SJSA1 (cell line): ENCODE measurements at regions not wholly inside any gene's neighbourhood (a gene's known extent, or its start where the extent isn't known, plus 50 kb on each side); places are given as distances from the start of the nearest gene placed in this dataset.

Source experiments
- DNase-seq, 2 experiments: peaks; one replicate each; pipeline ENCODE4 v3.0.0-alpha.2; 2015 to 2020; ENCODE audit warnings: low spot score in 2 of 2, low read depth in 1 of 2
- H3K27ac ChIP-seq: fragments of 250-450 bp; sonication (Bioruptor Pico); 2 replicates; pipeline ENCODE4 v1.5.1; 2020; ENCODE audit warnings: mild to moderate bottlenecking, moderate library complexity
- H3K27me3 ChIP-seq: fragments of 250-450 bp; sonication (Bioruptor Pico); replicated peaks from 2 replicates; pipeline ENCODE4 v1.5.1; 2020; ENCODE audit warnings: mild to moderate bottlenecking, moderate library complexity
- H3K36me3 ChIP-seq: fragments of 250-450 bp; sonication (Bioruptor Pico); 2 replicates; pipeline ENCODE4 v1.5.1; 2020; ENCODE audit warnings: mild to moderate bottlenecking
- H3K4me1 ChIP-seq: fragments of 250-450 bp; sonication (Bioruptor Pico); replicated peaks from 2 replicates; pipeline ENCODE4 v1.6.1; 2021; ENCODE audit warnings: mild to moderate bottlenecking
- H3K4me3 ChIP-seq: fragments of 250-450 bp; sonication (Bioruptor Pico); 2 replicates; pipeline ENCODE4 v1.5.1; 2020; ENCODE audit warnings: mild to moderate bottlenecking
- H3K9me3 ChIP-seq: fragments of 250-450 bp; sonication (Bioruptor Pico); replicated peaks from 2 replicates; pipeline ENCODE4 v1.5.1; 2020; ENCODE audit warnings: mild to moderate bottlenecking

- H3K4me1 ChIP-seq = no peaks in the 10 kb centered on the region
- H3K4me3 ChIP-seq = no peak overlapping the region
- no peak for DNase-seq
- no peaks in the 10 kb centered on the region for H3K36me3 ChIP-seq
- no peaks in the 10 kb centered on the region for H3K27me3 ChIP-seq
- no peaks in the 10 kb centered on the region for H3K9me3 ChIP-seq
- no peak overlapping the region for H3K27ac ChIP-seq
These were observed 286.4 kb upstream of the C11orf87 start for GRCh38 chr11:109135627-109136026.

GRCh38 chr11:109138196-109138595, 283.8 kb upstream of the C11orf87 start:
- Histone ChIP-seq H3K36me3 (no peaks in the 10 kb centered on the region), H3K27me3 (no peaks in the 10 kb centered on the region), H3K9me3 (no peaks in the 10 kb centered on the region), H3K4me3 (no peak overlapping the region), H3K4me1 (no peaks in the 10 kb centered on the region), H3K27ac (no peak overlapping the region)
- no peak for DNase-seq

- no peak for DNase-seq
- no peaks in the 10 kb centered on the region for H3K36me3 ChIP-seq
- no peaks in the 10 kb centered on the region for H3K4me1 ChIP-seq
- no peaks in the 10 kb centered on the region for H3K27me3 ChIP-seq
- H3K9me3 ChIP-seq = no peaks in the 10 kb centered on the region
- H3K27ac ChIP-seq = no peak overlapping the region
- H3K4me3 ChIP-seq = no peak overlapping the region
These were observed 281.6 kb upstream of the C11orf87 start for GRCh38 chr11:109140426-109140825.

- H3K36me3 ChIP-seq = no peaks in the 10 kb centered on the region
- H3K27ac ChIP-seq = no peak overlapping the region
- no peaks in the 10 kb centered on the region for H3K4me1 ChIP-seq
- no peaks in the 10 kb centered on the region for H3K27me3 ChIP-seq
- no peak overlapping the region for H3K4me3 ChIP-seq
- no peak for DNase-seq
- no peaks in the 10 kb centered on the region for H3K9me3 ChIP-seq
These were observed 281.0 kb upstream of the C11orf87 start for GRCh38 chr11:109140857-109141515.

GRCh38 chr11:109145287-109145686, 276.7 kb upstream of the C11orf87 start:
- no peak overlapping the region for H3K4me3 ChIP-seq
- no peaks in the 10 kb centered on the region for H3K36me3 ChIP-seq
- no peaks in the 10 kb centered on the region for H3K9me3 ChIP-seq
- no peak for DNase-seq
- no peaks in the 10 kb centered on the region for H3K27me3 ChIP-seq
- H3K4me1 ChIP-seq = no peaks in the 10 kb centered on the region
- H3K27ac ChIP-seq = no peak overlapping the region

- Histone ChIP-seq H3K9me3 (no peaks in the 10 kb centered on the region), H3K36me3 (no peaks in the 10 kb centered on the region), H3K27me3 (no peaks in the 10 kb centered on the region), H3K4me3 (no peak overlapping the region), H3K27ac (no peak overlapping the region), H3K4me1 (no peaks in the 10 kb centered on the region)
- no peak for DNase-seq
These were observed 274.3 kb upstream of the C11orf87 start for GRCh38 chr11:109147726-109148125.

GRCh38 chr11:109148669-109149068, 273.3 kb upstream of the C11orf87 start:
- no peak overlapping the region for H3K4me3 ChIP-seq
- H3K9me3 ChIP-seq = no peaks in the 10 kb centered on the region
- H3K27ac ChIP-seq = no peak overlapping the region
- no peaks in the 10 kb centered on the region for H3K36me3 ChIP-seq
- no peaks in the 10 kb centered on the region for H3K27me3 ChIP-seq
- H3K4me1 ChIP-seq = no peaks in the 10 kb centered on the region
- no peak for DNase-seq

GRCh38 chr11:109150581-109150980, 271.4 kb upstream of the C11orf87 start:
- Histone ChIP-seq H3K4me1 (no peaks in the 10 kb centered on the region), H3K36me3 (no peaks in the 10 kb centered on the region), H3K4me3 (no peak overlapping the region), H3K27ac (no peak overlapping the region), H3K9me3 (no peaks in the 10 kb centered on the region), H3K27me3 (no peaks in the 10 kb centered on the region)
- no peak for DNase-seq

GRCh38 chr11:109153836-109154235, 268.2 kb upstream of the C11orf87 start:
- no peaks in the 10 kb centered on the region for H3K4me1 ChIP-seq
- no peak overlapping the region for H3K4me3 ChIP-seq
- H3K27me3 ChIP-seq = no peaks in the 10 kb centered on the region
- no peak overlapping the region for H3K27ac ChIP-seq
- H3K9me3 ChIP-seq = no peaks in the 10 kb centered on the region
- no peaks in the 10 kb centered on the region for H3K36me3 ChIP-seq
- no peak for DNase-seq

- Histone ChIP-seq H3K36me3 (no peaks in the 10 kb centered on the region), H3K4me1 (no peaks in the 10 kb centered on the region), H3K9me3 (no peaks in the 10 kb centered on the region), H3K27ac (no peak overlapping the region), H3K4me3 (no peak overlapping the region), H3K27me3 (no peaks in the 10 kb centered on the region)
- no peak for DNase-seq
These were observed 266.7 kb upstream of the C11orf87 start for GRCh38 chr11:109155291-109155690.

GRCh38 chr11:109165035-109165434, 257.0 kb upstream of the C11orf87 start:
- no peak overlapping the region for H3K27ac ChIP-seq
- H3K4me3 ChIP-seq = no peak overlapping the region
- H3K9me3 ChIP-seq = no peaks in the 10 kb centered on the region
- DNase-seq = no peak
- no peaks in the 10 kb centered on the region for H3K27me3 ChIP-seq
- H3K4me1 ChIP-seq = no peaks in the 10 kb centered on the region
- H3K36me3 ChIP-seq = no peaks in the 10 kb centered on the region

- no peak overlapping the region for H3K4me3 ChIP-seq
- no peak for DNase-seq
- no peaks in the 10 kb centered on the region for H3K9me3 ChIP-seq
- H3K27ac ChIP-seq = no peak overlapping the region
- H3K4me1 ChIP-seq = no peaks in the 10 kb centered on the region
- no peaks in the 10 kb centered on the region for H3K36me3 ChIP-seq
- no peaks in the 10 kb centered on the region for H3K27me3 ChIP-seq
These were observed 255.5 kb upstream of the C11orf87 start for GRCh38 chr11:109166441-109166840.

GRCh38 chr11:109173504-109173903, 248.5 kb upstream of the C11orf87 start:
- H3K36me3 ChIP-seq = no peaks in the 10 kb centered on the region
- H3K4me3 ChIP-seq = no peak overlapping the region
- H3K27ac ChIP-seq = no peak overlapping the region
- no peaks in the 10 kb centered on the region for H3K9me3 ChIP-seq
- no peaks in the 10 kb centered on the region for H3K27me3 ChIP-seq
- no peak for DNase-seq
- H3K4me1 ChIP-seq = no peaks in the 10 kb centered on the region

GRCh38 chr11:109184376-109184775, 237.6 kb upstream of the C11orf87 start:
- Histone ChIP-seq H3K9me3 (no peaks in the 10 kb centered on the region), H3K27me3 (no peaks in the 10 kb centered on the region), H3K36me3 (no peaks in the 10 kb centered on the region), H3K27ac (no peak overlapping the region), H3K4me1 (no peaks in the 10 kb centered on the region), H3K4me3 (no peak overlapping the region)
- no peak for DNase-seq

- Histone ChIP-seq H3K9me3 (no peaks in the 10 kb centered on the region), H3K36me3 (no peaks in the 10 kb centered on the region), H3K4me1 (0 out of 2 replicates have a peak, but pooled peaks cover 4% of the 10 kb centered on the region), H3K27me3 (no peaks in the 10 kb centered on the region), H3K4me3 (no peak overlapping the region), H3K27ac (no peak overlapping the region)
- DNase-seq = no peak
These were observed 229.1 kb upstream of the C11orf87 start for GRCh38 chr11:109192864-109193263.
